ENCODE measurements at regions not wholly inside any gene's neighbourhood (a gene's known extent, or its start where the extent isn't known, plus 50 kb on each side); places are given as distances from the start of the nearest gene placed in this dataset.

GRCh38 chr18:65221115-65221514 lies 529.7 kb upstream of the CDH7 start:
- Mint-ChIP-seq H3K4me3 (no peak overlapping the region), H3K27me3 (ENCODE audit: low read depth) (no peaks in the 10 kb centered on the region), H3K4me1 (peaks cover 4% of the 10 kb centered on the region), H3K27ac (no peak overlapping the region), H3K36me3 (no peaks in the 10 kb centered on the region), H3K9me3 (no peaks in the 10 kb centered on the region)
- POLR2A ChIA-PET: no interaction called here
- TF ChIP-seq ZNF281 (CRISPR knock-in tag; IDR thresholded peaks at IDR 0.05): no peak
- no peak for TF ChIP-seq ZBTB43 (CRISPR knock-in tag; IDR thresholded peaks at IDR 0.05)
- no peak for TF ChIP-seq NR3C1 (CRISPR knock-in tag; conservative IDR thresholded peaks at IDR 0.05; ENCODE audit: low read depth)
- TF ChIP-seq ZNF219 (CRISPR knock-in tag; IDR thresholded peaks at IDR 0.05; ENCODE audit: borderline replicate concordance): no peak
- no peak for TF ChIP-seq CREB1 (CRISPR knock-in tag; IDR thresholded peaks at IDR 0.05)
- no peak for TF ChIP-seq ZNF232 (CRISPR knock-in tag; IDR thresholded peaks at IDR 0.05)
- no peak for TF ChIP-seq USF2 (CRISPR knock-in tag; IDR thresholded peaks at IDR 0.05)
- TF ChIP-seq HMGA2 (CRISPR knock-in tag; IDR thresholded peaks at IDR 0.05): no peak
- TF ChIP-seq RELA (CRISPR knock-in tag; IDR thresholded peaks at IDR 0.05; ENCODE audit: borderline replicate concordance): no peak
- no peak for TF ChIP-seq SP1 (CRISPR knock-in tag; conservative IDR thresholded peaks at IDR 0.05)
- no peak for TF ChIP-seq NR1H2 (CRISPR knock-in tag; IDR thresholded peaks at IDR 0.05)
- no peak for TF ChIP-seq TEAD1 (CRISPR knock-in tag; IDR thresholded peaks at IDR 0.05)
- no peak for TF ChIP-seq FOXK1 (CRISPR knock-in tag; IDR thresholded peaks at IDR 0.05)
- TF ChIP-seq KAT7 (CRISPR knock-in tag; IDR thresholded peaks at IDR 0.05; ENCODE audit: borderline replicate concordance): no peak
- DNase-seq (ENCODE audit: low spot score) (no peak), ATAC-seq (no peak)
- CTCF ChIA-PET: no interaction called here

- no peak for ATAC-seq
- no peaks in the 10 kb centered on the region for H3K36me3 Mint-ChIP-seq
- H3K4me3 Mint-ChIP-seq: no peak overlapping the region
- ChIA-PET CTCF (interaction anchor here (1.1 to 2.0 kb wide), 2 partner anchors 10 to 12 kb away, joined by 4 to 7 read pairs; no protein-coding TSS in a partner anchor), POLR2A (no interaction called here)
- H3K9me3 Mint-ChIP-seq: no peaks in the 10 kb centered on the region
- no peak overlapping the region for H3K27ac Mint-ChIP-seq
- peaks cover 4% of the 10 kb centered on the region for H3K4me1 Mint-ChIP-seq
- no peak for DNase-seq (ENCODE audit: low spot score)
- no peak for TF ChIP-seq ETV6 (CRISPR knock-in tag; IDR thresholded peaks at IDR 0.05)
- TF ChIP-seq NR2C2 (CRISPR knock-in tag; IDR thresholded peaks at IDR 0.05): no peak
- TF ChIP-seq PRRX2 (CRISPR knock-in tag; IDR thresholded peaks at IDR 0.05): no peak
- TF ChIP-seq SMAD3 (CRISPR knock-in tag; IDR thresholded peaks at IDR 0.05; ENCODE audit: borderline replicate concordance): no peak
- no peak for TF ChIP-seq USF2 (CRISPR knock-in tag; IDR thresholded peaks at IDR 0.05)
- TF ChIP-seq ZNF138 (CRISPR knock-in tag; conservative IDR thresholded peaks at IDR 0.05): no peak
- no peaks in the 10 kb centered on the region for H3K27me3 Mint-ChIP-seq (ENCODE audit: low read depth)
Measured at GRCh38 chr18:65215865-65216466, 534.8 kb upstream of the CDH7 start.
